HG03575 (cell line): ENCODE measurements at regions not wholly inside any gene's neighbourhood (a gene's known extent, or its start where the extent isn't known, plus 50 kb on each side); places are given as distances from the start of the nearest gene placed in this dataset.

Experiments used
- ATAC-seq: cut with Tn5 transposase; IDR thresholded peaks from one replicate; pipeline ENCODE4 v1.9.1; 2021; ENCODE audit not compliant: unreplicated experiment, insufficient number of reproducible peaks, low FRiP score; ENCODE audit errors: extremely low read depth

- no peak for ATAC-seq
Measured at GRCh38 chr17:77879226-77879895, 79.1 kb upstream of the TNRC6C start.

GRCh38 chr17:77879896-77880280 lies 78.6 kb upstream of the TNRC6C start:
- ATAC-seq = no peak

GRCh38 chr17:77880711-77881450 lies 77.6 kb upstream of the TNRC6C start:
- no peak for ATAC-seq

GRCh38 chr17:77881545-77881944 lies 77.0 kb upstream of the TNRC6C start:
- ATAC-seq = peak; percentile 53

- no peak for ATAC-seq
Measured at GRCh38 chr17:77882040-77882439, 76.5 kb upstream of the TNRC6C start.

GRCh38 chr17:77882481-77883212 lies 75.9 kb upstream of the TNRC6C start:
- no peak for ATAC-seq

GRCh38 chr17:77883213-77883650 lies 75.3 kb upstream of the TNRC6C start:
- ATAC-seq = no peak

- no peak for ATAC-seq
Measured at GRCh38 chr17:77884019-77884418, 74.5 kb upstream of the TNRC6C start.

GRCh38 chr17:77884967-77885641 lies 73.4 kb upstream of the TNRC6C start:
- no peak for ATAC-seq

GRCh38 chr17:77885678-77886386 lies 72.7 kb upstream of the TNRC6C start:
- no peak for ATAC-seq

GRCh38 chr17:77886387-77886728 lies 72.1 kb upstream of the TNRC6C start:
- no peak for ATAC-seq

GRCh38 chr17:77887110-77887463 lies 71.4 kb upstream of the TNRC6C start:
- ATAC-seq = no peak

GRCh38 chr17:77887464-77888241 lies 70.8 kb upstream of the TNRC6C start:
- ATAC-seq = no peak

- ATAC-seq = no peak
Measured at GRCh38 chr17:77888242-77889134, 70.0 kb upstream of the TNRC6C start.

- no peak for ATAC-seq
Measured at GRCh38 chr17:77889135-77889505, 69.4 kb upstream of the TNRC6C start.

GRCh38 chr17:77889866-77890760 lies 68.4 kb upstream of the TNRC6C start:
- ATAC-seq = no peak

GRCh38 chr17:77890771-77891170 lies 67.7 kb upstream of the TNRC6C start:
- ATAC-seq = no peak
